Hepatocyte (in vitro differentiated cells): ENCODE measurements at regions not wholly inside any gene's neighbourhood (a gene's known extent, or its start where the extent isn't known, plus 50 kb on each side); places are given as distances from the start of the nearest gene placed in this dataset.
A peak's percentile ranks its signal among the peaks of the same experiment; 100 is the strongest.

Experiments used
- DNase-seq: peaks from one replicate; pipeline ENCODE4 v3.0.0-alpha.2; 2016; ENCODE audit warnings: low spot score
- H2AFZ ChIP-seq: fragments of 200-600 bp; sonication (generic); 2 replicates; pipeline ENCODE4 v1.6.0; 2016; ENCODE audit warnings: antibody characterized with exemption, mild to moderate bottlenecking
- H3K27ac ChIP-seq: fragments of 200-600 bp; sonication (generic); 2 replicates; pipeline ENCODE4 v1.5.1; 2016; ENCODE audit warnings: mild to moderate bottlenecking
- H3K27me3 ChIP-seq: fragments of 200-600 bp; sonication (generic); 2 replicates; pipeline ENCODE4 v1.6.1; 2016
- H3K36me3 ChIP-seq: fragments of 200-600 bp; sonication (generic); replicated peaks from 2 replicates; pipeline ENCODE4 v1.5.1; 2016; ENCODE audit warnings: low read depth; ENCODE audit not compliant: insufficient read depth
- H3K4me1 ChIP-seq: fragments of 200-600 bp; sonication (generic); 2 replicates; pipeline ENCODE4 v1.5.1; 2016; ENCODE audit warnings: mild to moderate bottlenecking, moderate library complexity; ENCODE audit not compliant: insufficient read depth
- H3K4me2 ChIP-seq: fragments of 200-600 bp; sonication (generic); 2 replicates; pipeline ENCODE4 v1.6.0; 2016
- H3K4me3 ChIP-seq: fragments of 200-600 bp; sonication (generic); 2 replicates; pipeline ENCODE4 v1.5.1; 2016; ENCODE audit warnings: mild to moderate bottlenecking
- H3K79me2 ChIP-seq: fragments of 200-600 bp; sonication (generic); 2 replicates; pipeline ENCODE4 v1.6.0; 2017; ENCODE audit warnings: mild to moderate bottlenecking
- H3K9me2 ChIP-seq: fragments of 200-600 bp; sonication (generic); replicated peaks from 2 replicates; pipeline ENCODE4 v1.6.0; 2017; ENCODE audit warnings: mild to moderate bottlenecking; ENCODE audit not compliant: insufficient read depth
- H3K9me3 ChIP-seq: fragments of 200-600 bp; sonication (generic); 2 replicates; pipeline ENCODE4 v1.5.1; 2016; ENCODE audit warnings: low read depth, mild to moderate bottlenecking
- H4K20me1 ChIP-seq: fragments of 200-600 bp; sonication (generic); 2 replicates; pipeline ENCODE4 v1.6.0; 2016; ENCODE audit warnings: mild to moderate bottlenecking; ENCODE audit not compliant: insufficient read depth, poor library complexity, severe bottlenecking
- CTCF ChIP-seq: fragments of 200-600 bp; sonication (generic); IDR thresholded peaks from 2 replicates; pipeline ENCODE4 v1.5.1; 2016; ENCODE audit warnings: antibody characterized with exemption, mild to moderate bottlenecking; ENCODE audit not compliant: poor library complexity
- EZH2 ChIP-seq: fragments of 200-600 bp; sonication (generic); IDR thresholded peaks from 2 replicates; pipeline ENCODE4 v1.6.1; 2016; ENCODE audit warnings: antibody characterized with exemption, mild to moderate bottlenecking, borderline replicate concordance
- EZH2phosphoT487 ChIP-seq: fragments of 200-600 bp; sonication (generic); IDR thresholded peaks from one replicate; pipeline ENCODE4 v1.6.1; 2018; ENCODE audit warnings: antibody characterized with exemption, mild to moderate bottlenecking, low read depth, moderate library complexity; ENCODE audit not compliant: unreplicated experiment, severe bottlenecking
- WGBS: methylation state at CpG from one replicate; pipeline ENCODE4 v1.1.6; 2016; ENCODE audit warnings: low lambda C conversion rate; ENCODE audit errors: missing lambda C conversion rate; 5-methylcytosine and 5-hydroxymethylcytosine counted together

GRCh38 chr15:98504998-98505397 lies 143.3 kb upstream of the IGF1R start:
- WGBS = 92% methylated on average over 9 of the region's 9 CpGs
- Histone ChIP-seq H3K79me2 (no peaks in the 10 kb centered on the region), H3K4me2 (no peak overlapping the region), H3K4me3 (no peak overlapping the region), H3K36me3 (no peaks in the 10 kb centered on the region), H3K27me3 (peaks cover 7% of the 10 kb centered on the region), H4K20me1 (no peaks in the 10 kb centered on the region), H2AFZ (no peak overlapping the region), H3K27ac (peak overlapping the region; percentile 71), H3K9me3 (no peaks in the 10 kb centered on the region), H3K9me2 (no peaks in the 10 kb centered on the region), H3K4me1 (peaks cover 8% of the 10 kb centered on the region)
- TF ChIP-seq EZH2phosphoT487 (no peak), CTCF (no peak), EZH2 (no peak)
- DNase-seq = no peak

GRCh38 chr15:98505611-98506031 lies 142.7 kb upstream of the IGF1R start:
- Histone ChIP-seq H3K27ac (no peak overlapping the region), H3K9me2 (no peaks in the 10 kb centered on the region), H2AFZ (no peak overlapping the region), H3K4me3 (no peak overlapping the region), H3K4me1 (peaks cover 8% of the 10 kb centered on the region), H3K4me2 (no peak overlapping the region), H4K20me1 (no peaks in the 10 kb centered on the region), H3K79me2 (no peaks in the 10 kb centered on the region), H3K9me3 (no peaks in the 10 kb centered on the region), H3K27me3 (peaks cover 7% of the 10 kb centered on the region), H3K36me3 (no peaks in the 10 kb centered on the region)
- WGBS = 71% methylated on average over 7 of the region's 7 CpGs
- no peak for TF ChIP-seq EZH2phosphoT487
- TF ChIP-seq EZH2 = no peak
- no peak for TF ChIP-seq CTCF
- DNase-seq = no peak

- H2AFZ ChIP-seq = no peak overlapping the region
- H3K9me3 ChIP-seq = no peaks in the 10 kb centered on the region
- DNase-seq = no peak
- no peaks in the 10 kb centered on the region for H3K36me3 ChIP-seq
- no peaks in the 10 kb centered on the region for H3K79me2 ChIP-seq
- H3K27ac ChIP-seq = no peak overlapping the region
- no peaks in the 10 kb centered on the region for H4K20me1 ChIP-seq
- TF ChIP-seq CTCF (no peak), EZH2phosphoT487 (no peak), EZH2 (no peak)
- peaks cover 7% of the 10 kb centered on the region for H3K27me3 ChIP-seq
- H3K9me2 ChIP-seq = no peaks in the 10 kb centered on the region
- H3K4me3 ChIP-seq = no peak overlapping the region
- H3K4me2 ChIP-seq = no peak overlapping the region
- 95% methylated on average over 7 of the region's 7 CpGs for WGBS
- peaks cover 8% of the 10 kb centered on the region for H3K4me1 ChIP-seq
These were observed 142.2 kb upstream of the IGF1R start for GRCh38 chr15:98506172-98506571.

- Histone ChIP-seq H3K9me2 (no peaks in the 10 kb centered on the region), H4K20me1 (no peaks in the 10 kb centered on the region), H3K27me3 (peaks cover 7% of the 10 kb centered on the region), H3K9me3 (no peaks in the 10 kb centered on the region), H3K27ac (no peak overlapping the region), H3K36me3 (no peaks in the 10 kb centered on the region), H2AFZ (no peak overlapping the region), H3K4me1 (peaks cover 8% of the 10 kb centered on the region), H3K4me3 (no peak overlapping the region), H3K4me2 (no peak overlapping the region), H3K79me2 (no peaks in the 10 kb centered on the region)
- WGBS = 91% methylated on average over 7 of the region's 7 CpGs
- no peak for DNase-seq
- no peak for TF ChIP-seq EZH2phosphoT487
These were observed 141.6 kb upstream of the IGF1R start for GRCh38 chr15:98506711-98507110.
